ENCODE measurements at regions not wholly inside any gene's neighbourhood (a gene's known extent, or its start where the extent isn't known, plus 50 kb on each side); places are given as distances from the start of the nearest gene placed in this dataset.

DNA sequence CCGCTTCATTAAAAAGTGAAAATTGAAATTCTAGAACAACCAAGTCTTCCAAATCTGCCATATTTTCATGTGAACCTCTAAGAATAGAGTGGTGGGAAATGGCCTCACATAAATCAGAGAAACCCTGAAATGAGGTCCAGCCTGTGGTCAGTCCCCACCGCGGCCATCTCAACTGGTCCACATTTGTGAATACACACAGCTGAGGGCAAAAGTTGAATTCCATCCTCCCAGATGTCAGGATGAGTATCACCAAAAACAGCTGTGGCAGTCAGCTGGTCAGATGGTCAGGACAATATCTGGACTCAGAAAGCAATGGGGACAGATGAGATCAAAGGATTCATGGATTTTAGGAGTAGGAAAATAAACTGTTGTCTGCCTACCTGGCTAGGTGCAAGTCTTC lies 219.4 kb upstream of the NCKAP5 start:
- POLR2A ChIA-PET: no interaction called here
- DNase-seq (ENCODE audit: extremely low spot score): no peak
- TF ChIP-seq, protein P1, sequence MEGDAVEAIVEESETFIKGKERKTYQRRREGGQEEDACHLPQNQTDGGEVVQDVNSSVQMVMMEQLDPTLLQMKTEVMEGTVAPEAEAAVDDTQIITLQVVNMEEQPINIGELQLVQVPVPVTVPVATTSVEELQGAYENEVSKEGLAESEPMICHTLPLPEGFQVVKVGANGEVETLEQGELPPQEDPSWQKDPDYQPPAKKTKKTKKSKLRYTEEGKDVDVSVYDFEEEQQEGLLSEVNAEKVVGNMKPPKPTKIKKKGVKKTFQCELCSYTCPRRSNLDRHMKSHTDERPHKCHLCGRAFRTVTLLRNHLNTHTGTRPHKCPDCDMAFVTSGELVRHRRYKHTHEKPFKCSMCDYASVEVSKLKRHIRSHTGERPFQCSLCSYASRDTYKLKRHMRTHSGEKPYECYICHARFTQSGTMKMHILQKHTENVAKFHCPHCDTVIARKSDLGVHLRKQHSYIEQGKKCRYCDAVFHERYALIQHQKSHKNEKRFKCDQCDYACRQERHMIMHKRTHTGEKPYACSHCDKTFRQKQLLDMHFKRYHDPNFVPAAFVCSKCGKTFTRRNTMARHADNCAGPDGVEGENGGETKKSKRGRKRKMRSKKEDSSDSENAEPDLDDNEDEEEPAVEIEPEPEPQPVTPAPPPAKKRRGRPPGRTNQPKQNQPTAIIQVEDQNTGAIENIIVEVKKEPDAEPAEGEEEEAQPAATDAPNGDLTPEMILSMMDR (IDR thresholded peaks at IDR 0.05; ENCODE audit: control extremely low read depth, extremely low read depth, low read depth, missing control alignments): no peak
- CTCF ChIA-PET: no interaction called here

DNA sequence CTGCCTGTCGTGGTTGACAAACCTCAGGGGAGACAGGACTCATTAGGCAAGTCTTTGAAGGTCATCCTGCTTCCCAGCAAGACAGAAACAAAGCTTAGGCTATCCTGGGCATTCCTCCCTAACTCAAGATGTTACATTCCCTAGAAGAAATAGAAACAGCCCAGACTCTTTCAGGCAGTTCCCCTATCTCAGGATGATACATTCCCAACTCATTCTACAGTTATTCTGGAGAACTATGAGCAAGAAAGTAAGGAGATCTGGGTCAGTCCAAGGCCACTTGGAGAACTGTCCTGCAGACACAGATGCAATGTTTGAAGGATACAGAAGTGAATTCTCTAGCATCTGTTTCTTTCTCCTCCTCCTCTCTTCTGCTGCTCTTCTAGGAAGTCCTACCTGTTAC lies 220.1 kb upstream of the NCKAP5 start:
- POLR2A ChIA-PET: no interaction called here
- TF ChIP-seq, protein P1 (IDR thresholded peaks at IDR 0.05; ENCODE audit: control extremely low read depth, extremely low read depth, low read depth, missing control alignments): no peak
- CTCF ChIA-PET: interaction anchor here (1.4 kb wide), 1 partner anchor 9 kb away, joined by 4 read pairs; no protein-coding TSS in a partner anchor
- DNase-seq (ENCODE audit: extremely low spot score): no peak

- CTCF ChIA-PET: interaction anchor here (1.4 kb wide), 1 partner anchor 10 kb away, joined by 4 read pairs; no protein-coding TSS in a partner anchor
- POLR2A ChIA-PET: no interaction called here
- DNase-seq (ENCODE audit: extremely low spot score): no peak
- TF ChIP-seq, protein P1 (IDR thresholded peaks at IDR 0.05; ENCODE audit: control extremely low read depth, extremely low read depth, low read depth, missing control alignments): no peak
Measured at GRCh38 chr2:133789743-133790142, 221.5 kb upstream of the NCKAP5 start.

- TF ChIP-seq, protein P1 (IDR thresholded peaks at IDR 0.05; ENCODE audit: control extremely low read depth, extremely low read depth, low read depth, missing control alignments): no peak
- CTCF ChIA-PET: interaction anchor here (1.2 kb wide), 1 partner anchor 11 kb away, joined by 3 read pairs; no protein-coding TSS in a partner anchor
- DNase-seq (ENCODE audit: extremely low spot score): no peak
- POLR2A ChIA-PET: no interaction called here
Measured at GRCh38 chr2:133790711-133791110, 222.4 kb upstream of the NCKAP5 start.

DNA sequence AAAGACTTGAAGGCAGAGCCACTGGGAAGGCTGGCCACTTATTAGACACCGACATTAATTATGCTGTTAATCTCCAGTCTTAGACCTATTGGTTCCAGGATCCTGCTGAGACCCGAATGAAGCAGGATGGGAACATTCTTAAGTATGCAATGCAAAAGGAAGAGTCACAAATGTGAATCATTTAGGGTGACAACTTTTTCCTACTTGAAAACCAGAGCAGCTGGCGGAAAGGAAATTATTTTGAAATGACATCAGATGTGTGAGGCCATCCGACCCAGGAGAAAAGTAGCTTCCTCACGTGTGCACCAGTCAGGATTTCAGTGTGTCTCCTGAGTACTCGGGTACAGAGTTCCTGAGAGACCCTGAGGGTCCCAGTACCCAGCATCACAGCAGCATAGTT lies 222.9 kb upstream of the NCKAP5 start:
- CTCF ChIA-PET: interaction anchor here (1.2 kb wide), 1 partner anchor 11 kb away, joined by 3 read pairs; no protein-coding TSS in a partner anchor
- POLR2A ChIA-PET: no interaction called here
- DNase-seq (ENCODE audit: extremely low spot score): no peak
- TF ChIP-seq, protein P1 (IDR thresholded peaks at IDR 0.05; ENCODE audit: control extremely low read depth, extremely low read depth, low read depth, missing control alignments): no peak

GRCh38 chr2:133792223-133792622 lies 224.0 kb upstream of the NCKAP5 start:
- TF ChIP-seq, protein P1 (IDR thresholded peaks at IDR 0.05; ENCODE audit: control extremely low read depth, extremely low read depth, low read depth, missing control alignments): no peak
- POLR2A ChIA-PET: no interaction called here
- no peak for DNase-seq (ENCODE audit: extremely low spot score)
- CTCF ChIA-PET: interaction anchor here (1.2 to 1.5 kb wide), 2 partner anchors 12 to 15 kb away, joined by 3 to 4 read pairs; no protein-coding TSS in a partner anchor

All from GM10248 (cell line).